ENCODE measurements at regions not wholly inside any gene's neighbourhood (a gene's known extent, or its start where the extent isn't known, plus 50 kb on each side); places are given as distances from the start of the nearest gene placed in this dataset.
A peak's percentile ranks its signal among the peaks of the same experiment; 100 is the strongest.

GRCh38 chr2:35973132-35973736 lies 382.3 kb upstream of the CRIM1 start:
- TF ChIP-seq CTCF (conservative IDR thresholded peaks at IDR 0.05) (peak; percentile 68), EZH2 (IDR thresholded peaks at IDR 0.05; ENCODE audit: low read depth) (no peak)

Data from PC-9 (cell line).